HG03280 (cell line): ENCODE measurements at regions not wholly inside any gene's neighbourhood (a gene's known extent, or its start where the extent isn't known, plus 50 kb on each side); places are given as distances from the start of the nearest gene placed in this dataset.
"Not testable (repeated sequence)": the region's sequence is repeated elsewhere in the genome, so short reads cannot be mapped to it uniquely, and the experiment has no call there.

Source experiments
- ATAC-seq: cut with Tn5 transposase; IDR thresholded peaks from one replicate; pipeline ENCODE4 v1.9.1; 2021; ENCODE audit warnings: mild to moderate bottlenecking, moderate library complexity; ENCODE audit not compliant: unreplicated experiment

DNA sequence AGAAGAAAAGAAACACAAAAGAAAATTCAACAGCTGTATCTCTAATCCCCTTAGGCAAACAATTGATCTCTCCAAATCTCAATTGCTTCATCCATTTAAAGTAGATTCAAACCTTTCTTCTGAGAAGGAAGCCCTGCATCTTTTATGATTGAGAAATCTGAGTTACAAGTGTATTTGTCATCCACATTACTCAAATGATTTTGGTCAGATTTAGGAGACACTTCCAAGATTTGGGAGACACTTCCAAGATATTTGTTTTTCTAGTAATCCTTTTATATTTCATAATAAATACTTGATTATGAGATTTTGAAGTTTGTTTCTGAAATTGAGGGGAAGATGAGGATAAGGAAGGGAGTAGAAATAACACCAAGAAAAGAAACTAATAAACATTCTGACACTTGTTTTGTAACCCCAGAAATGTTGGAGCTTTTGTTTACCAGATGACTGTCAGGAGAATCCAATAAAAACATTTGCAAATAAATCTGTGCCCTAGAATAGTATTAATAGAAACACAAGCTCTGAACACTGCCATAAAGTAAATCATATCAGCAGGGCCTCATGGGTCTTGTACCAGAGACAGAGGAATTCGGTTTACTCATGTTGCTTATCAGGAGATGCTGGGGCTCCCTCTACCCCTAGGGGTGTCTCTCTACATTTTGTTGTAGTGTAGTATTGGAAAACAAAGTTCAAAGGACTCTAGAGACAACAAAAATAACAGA, 314.3 kb upstream of the NT5E start:
- ATAC-seq, result no peak

DNA sequence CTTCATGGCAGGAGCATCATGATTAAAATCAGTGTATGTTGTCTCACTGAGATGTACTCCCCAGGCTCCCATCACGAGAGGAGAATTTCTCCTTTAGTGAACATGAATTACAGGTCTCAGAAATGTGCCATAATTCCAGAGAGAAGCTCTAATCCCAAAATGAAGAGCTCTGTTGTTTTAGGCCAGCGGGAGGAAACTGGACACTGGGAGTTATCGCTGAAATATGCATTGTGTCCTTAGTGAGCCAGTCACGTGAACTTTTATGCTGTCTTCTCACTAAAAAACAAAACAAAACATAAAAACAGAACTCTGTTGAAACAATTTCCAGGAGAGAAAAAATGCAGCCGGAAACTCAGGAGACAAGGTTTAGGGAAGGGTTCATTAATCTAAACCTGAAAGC, 315.7 kb upstream of the NT5E start:
- ATAC-seq, result no peak

DNA sequence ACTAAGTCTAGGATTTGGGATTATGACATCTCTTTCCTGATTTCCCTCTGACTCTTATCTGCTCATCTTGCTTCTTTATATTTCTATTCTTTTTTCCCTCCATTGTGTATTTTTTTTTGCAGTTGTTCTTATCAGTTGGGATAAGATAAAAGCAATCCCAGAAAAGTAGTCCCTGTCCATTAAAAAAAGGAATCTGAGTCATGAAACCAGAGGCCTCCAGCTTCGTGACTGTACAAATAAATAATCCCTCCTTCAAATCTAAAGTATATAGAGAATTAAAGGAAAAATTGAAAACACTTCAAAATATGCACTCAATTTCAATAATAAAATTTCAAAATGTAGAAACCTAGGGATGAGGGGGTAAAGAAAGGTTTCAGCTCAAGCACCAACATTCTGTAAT, 317.8 kb upstream of the NT5E start:
- no peak for ATAC-seq

DNA sequence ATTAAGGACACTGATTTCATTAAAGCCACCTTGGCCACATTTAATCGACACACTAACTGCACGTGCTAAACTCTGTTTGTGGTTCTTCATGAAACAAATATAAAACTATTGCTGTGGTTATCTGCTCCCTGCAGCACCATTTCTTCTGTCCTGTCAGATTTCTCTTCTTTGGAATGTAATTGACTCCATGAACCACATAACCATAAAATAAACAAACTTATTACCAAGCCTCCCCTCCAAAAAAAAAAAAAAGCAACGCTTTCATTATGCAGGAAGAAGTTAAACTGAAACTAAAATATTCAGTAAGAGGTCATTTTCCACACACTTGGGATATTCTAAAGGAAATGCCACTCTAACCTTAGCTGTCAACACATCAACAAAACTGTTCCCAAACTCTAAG, 319.1 kb upstream of the NT5E start:
- ATAC-seq, result no peak

DNA sequence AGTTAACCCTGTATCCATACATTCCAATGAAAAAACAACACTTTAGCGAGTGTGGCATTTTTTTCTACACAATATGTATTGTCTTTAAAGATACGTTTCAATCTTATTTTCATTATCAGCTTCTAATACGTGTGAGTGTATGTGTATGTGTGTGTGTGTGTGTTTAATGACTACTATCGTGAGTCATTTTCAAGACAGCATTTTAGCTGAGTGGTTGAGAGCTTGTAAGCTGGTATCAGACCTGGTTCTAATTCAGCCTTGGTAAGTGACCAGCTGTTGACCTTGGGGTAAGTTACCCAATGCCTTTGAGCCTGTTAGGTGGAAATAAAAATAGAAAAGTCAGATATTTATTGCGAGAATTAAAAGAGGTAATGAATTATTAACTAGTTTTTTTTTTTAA, 320.0 kb upstream of the NT5E start:
- no peak for ATAC-seq

DNA sequence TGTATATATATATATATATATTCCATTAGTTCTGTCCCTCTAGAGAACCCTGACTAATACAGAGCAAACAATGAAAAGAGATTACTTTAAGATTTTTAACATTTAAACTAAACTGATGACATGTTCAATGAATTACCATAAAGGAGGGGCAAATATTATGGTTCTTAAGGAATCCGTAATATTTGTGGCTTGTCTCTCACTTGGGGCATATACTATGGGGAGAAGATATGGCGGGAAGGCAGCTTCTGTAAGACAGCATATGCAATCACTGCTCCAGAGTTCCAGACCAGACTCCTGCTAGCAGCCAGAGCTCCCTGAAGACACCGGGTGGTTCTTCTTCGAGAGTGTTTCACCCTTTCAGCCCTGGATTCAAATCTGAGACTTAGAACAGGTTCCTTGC, 321.1 kb upstream of the NT5E start:
- no peak for ATAC-seq

DNA sequence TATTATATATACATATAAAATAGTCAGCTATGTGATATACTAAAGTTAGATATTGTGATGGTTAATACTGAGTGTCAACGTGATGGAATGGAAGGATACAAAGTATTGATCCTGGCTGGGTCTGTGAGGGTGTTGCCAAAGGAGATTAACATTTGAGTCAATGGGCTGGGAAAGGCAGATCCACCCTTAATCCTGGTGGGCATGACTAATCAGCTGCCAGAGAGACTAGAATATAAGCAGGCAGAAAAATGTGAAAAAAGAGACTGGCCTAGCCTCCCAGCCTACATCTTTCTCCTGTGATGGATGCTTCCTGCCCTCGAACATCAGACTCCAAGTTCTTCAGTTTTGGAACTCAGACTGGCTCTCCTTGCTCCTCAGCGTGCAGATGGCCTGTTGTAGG, 321.6 kb upstream of the NT5E start:
- ATAC-seq, result not testable (repeated sequence)

DNA sequence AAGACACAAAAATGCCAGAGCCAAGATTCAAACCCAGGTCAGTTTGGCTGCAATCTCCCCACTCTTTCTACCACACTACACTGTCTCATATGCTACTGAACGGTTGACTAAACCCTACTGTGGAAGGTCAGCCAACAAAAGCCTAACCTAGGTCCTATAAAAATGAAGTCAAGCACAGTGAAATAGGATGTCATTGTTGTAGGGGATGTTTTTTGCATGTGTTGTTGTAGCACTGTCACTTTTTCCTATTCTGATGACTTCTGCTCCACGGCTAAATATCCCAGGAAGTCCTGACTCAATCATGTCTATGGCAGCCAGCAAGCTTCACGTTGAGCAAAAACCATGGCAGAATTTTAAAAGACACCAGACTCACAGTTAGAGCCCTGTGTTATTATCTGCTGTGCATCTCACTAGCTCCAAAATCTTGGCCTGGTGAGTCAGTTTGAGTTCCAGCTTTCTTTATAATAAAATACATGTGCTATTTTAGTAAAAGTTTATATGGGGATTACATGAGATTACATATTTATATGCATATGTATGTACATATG, 322.1 kb upstream of the NT5E start:
- ATAC-seq, result no peak

DNA sequence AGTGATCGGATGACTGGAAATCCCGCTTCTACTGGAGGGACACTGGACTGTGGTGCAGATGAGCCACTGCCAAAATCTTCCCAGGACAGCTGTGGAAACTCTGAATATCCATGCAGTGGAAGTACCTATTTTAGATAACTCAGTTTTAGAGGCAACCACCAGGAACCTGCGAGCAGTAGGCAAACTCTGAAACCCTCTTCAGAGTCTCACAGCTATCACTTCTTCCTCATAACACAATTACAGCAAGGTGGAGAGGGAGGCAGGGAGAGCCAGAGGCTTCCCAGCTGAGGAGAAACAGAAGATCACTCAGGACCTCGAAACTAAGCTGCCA, 322.8 kb upstream of the NT5E start:
- ATAC-seq, result no peak

DNA sequence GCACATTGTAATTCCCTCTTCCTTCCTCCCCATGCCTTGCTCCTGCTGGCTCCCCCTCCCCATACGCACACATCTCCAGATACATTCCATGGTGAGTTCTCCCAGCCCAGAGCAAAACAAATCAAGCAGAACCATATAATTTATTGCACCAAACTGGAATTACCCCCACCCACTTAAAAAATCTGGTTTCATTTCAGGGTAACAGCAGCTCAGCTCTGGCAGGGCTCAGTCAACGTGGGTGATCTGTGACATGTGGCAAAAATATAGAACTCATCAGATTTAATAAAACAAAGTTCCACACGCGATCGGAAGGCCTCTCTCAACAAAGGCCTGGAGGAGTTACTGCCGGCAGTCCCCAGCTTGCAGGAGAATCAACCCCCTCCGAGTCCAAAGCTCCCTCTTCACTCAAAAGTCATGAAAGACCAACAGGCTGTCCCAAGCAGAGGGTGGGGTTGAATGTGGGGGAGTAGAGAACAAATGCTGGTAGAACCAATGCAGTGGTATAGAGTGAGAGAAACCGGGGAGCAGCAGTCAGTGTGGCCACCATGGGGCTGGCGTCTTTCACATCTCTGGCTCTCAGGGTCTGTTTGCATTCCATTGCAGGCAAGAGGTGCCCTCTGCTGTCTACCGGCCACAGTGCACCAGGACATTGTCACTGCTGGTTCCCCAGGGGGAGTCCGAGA, 323.3 kb upstream of the NT5E start:
- ATAC-seq, result peak; percentile 81

DNA sequence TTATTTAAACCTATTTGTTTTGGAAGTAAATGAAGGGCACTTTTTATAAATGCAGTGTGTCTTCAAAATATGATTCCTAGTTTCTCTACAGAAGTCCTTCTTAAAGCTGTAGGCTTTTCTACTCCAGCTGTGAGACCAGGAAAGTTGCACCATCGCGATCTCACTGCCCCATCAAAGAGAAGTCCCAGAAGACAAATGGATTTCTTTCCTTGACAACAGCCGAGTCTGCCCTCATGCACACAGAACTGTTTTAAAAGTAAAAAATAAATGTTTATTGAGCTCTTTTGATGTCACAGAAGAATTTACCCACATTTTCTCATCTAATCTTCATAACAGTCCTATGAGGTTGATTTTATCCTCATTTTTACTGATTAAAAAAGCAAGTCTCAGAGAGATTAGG, 324.4 kb upstream of the NT5E start:
- ATAC-seq, result no peak

DNA sequence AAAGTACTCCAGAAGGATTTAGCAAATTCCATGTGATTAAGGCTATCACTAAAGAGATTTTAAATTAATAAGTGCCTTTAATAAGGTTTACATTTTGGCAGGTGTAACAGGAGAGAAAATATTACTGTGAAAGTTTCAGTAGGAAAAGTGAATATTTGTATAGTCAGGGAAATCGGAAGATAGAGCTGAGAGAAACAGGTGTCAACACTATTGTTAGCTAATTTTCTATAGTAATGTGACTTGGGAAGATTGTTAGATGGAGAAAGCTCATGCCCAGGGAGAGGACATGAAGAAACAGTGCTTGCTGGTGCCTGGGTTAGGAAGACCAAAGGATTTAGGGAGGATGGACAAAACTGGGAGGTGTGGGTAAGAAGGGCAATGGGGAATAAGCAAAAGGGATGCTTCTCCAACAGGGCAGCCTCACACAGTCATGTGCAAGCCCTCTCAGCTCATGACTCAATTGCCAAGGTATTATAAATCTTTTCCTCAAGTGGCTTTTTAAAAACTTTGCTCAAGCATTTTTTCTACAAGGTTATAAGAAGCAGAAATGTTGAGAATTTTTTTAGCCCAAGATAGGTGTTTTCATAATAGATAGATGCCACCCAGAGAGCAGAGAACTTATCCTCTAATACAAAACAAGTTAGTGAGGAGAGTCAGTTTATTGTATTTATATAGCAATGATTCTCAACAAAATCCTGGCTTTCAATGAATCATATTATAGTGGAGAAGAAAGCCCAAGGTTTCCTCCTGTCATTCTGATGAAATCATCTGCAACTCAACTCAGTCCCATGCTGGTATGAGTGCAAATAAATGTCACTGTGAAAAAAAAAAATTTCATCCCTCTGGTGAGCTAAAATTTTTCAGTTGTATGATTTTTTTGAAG, 325.2 kb upstream of the NT5E start:
- ATAC-seq, result no peak

DNA sequence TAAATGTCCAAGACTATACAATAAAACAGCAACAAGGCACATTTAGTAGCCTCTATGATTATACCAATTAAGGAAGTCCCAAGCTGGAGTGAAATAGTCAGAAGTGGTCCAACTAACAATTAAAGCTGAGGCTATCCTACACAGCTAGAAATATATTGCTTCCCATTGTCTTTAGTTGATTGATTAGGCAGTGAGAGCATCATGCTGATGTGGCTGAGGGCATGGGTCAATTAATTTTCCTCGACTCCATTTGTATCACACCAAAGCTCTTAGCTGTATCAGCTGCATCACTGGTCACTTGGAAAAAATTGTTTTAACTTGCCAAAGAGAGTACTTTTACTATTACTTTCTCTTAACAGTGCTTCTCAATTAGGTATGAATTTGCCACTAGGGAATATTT, 328.7 kb upstream of the NT5E start:
- ATAC-seq, result no peak

DNA sequence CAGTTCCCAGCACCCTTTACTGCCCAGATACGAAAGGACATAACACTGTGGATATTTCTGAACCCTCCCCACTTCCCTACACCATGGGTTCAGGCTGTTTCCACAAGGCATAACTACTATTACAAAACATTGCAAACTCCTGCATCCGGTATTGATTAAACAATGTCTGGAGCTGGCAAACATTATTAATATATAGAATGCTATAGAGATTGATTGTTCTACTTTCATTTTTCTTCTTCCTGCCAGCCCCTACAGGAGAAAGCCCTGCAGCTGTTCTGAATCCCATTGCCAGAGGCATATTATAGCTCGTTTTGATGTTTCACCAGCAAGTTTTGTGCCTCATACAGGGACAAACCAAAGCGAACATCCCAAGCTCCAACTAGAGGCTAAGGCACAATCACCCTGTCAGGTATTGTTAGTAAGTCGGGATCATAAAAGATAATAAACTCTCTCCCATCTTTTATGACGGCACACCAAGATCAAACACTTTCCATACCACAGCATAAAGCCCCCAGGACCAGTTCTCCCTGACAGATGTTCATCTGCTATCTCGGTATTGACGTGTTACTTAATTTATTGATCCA, 331.1 kb upstream of the NT5E start:
- ATAC-seq, result no peak

DNA sequence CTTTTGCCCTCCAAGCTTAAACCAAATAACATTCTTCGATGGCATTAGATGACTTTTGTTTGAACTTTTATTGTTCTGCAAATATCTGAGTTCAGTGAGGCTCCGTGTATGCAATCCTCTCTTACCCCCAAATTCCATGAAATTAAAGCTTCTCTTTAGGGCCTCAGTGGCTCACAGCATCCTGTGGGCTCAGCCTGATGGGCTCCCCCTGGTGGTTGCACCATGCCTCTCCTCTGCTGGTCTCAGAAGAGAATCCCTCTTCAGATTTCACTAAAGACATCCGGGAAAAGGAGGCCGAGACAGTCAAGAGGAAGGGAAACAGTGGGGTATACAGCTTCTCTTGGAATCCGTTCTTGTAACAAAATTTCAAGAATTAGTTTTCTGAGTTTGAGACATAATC, 331.6 kb upstream of the NT5E start:
- ATAC-seq, result no peak

DNA sequence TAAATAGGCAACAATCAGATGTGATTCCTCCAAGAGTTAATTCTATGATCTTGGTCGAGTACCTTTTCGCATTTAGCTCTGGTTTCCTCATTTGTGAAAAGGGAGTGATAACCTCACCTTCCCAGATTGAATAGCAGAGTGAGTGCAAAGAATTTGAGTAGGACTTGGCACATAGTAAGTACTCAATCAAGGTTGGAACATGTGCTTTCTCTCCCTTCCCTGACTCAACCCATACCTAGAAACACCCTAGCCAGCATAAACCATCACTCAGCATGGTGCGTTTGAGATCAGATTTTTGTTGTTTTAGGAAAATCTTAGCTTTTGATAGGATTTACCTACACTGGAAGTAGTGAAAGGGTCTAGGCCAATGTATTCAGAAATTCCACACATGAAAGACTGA, 333.4 kb upstream of the NT5E start:
- no peak for ATAC-seq

DNA sequence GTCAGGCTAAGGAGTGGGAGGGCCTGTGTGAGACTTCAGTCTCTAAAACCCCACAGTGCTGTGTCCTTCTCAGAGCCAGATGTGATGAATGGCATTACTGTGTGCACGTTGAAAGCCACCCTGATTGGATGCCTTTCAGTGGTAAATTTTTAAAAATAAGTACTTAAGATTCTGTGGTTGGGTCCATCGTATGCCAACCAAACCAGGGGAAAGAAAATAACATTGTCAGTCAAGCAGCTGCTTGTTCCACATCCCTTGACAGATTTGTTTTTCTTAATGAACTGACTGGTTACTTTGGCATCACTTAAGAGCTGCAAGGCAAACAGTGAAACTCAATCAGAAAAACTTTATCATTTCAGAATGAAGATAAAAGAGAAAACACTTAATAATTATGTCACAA, 334.0 kb upstream of the NT5E start:
- ATAC-seq, result no peak

DNA sequence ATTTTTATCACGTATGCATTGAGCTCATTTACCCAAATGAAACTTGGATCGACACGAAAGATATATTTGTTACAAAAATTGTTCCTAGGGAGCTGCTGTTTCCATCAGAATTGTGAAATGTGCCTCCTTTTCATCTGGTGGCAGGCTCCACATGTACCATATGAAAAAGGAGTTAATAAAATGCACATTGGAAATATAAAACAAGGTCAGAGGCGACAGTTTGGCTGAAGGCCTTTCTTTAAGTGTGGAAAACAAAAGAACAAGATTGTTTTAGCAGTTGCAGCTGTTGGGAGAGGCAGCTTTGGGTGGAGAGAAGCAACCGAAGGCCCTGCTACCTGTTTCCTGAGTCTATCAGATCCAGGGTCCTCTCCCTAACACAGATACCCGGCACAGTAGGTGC, 334.5 kb upstream of the NT5E start:
- no peak for ATAC-seq

DNA sequence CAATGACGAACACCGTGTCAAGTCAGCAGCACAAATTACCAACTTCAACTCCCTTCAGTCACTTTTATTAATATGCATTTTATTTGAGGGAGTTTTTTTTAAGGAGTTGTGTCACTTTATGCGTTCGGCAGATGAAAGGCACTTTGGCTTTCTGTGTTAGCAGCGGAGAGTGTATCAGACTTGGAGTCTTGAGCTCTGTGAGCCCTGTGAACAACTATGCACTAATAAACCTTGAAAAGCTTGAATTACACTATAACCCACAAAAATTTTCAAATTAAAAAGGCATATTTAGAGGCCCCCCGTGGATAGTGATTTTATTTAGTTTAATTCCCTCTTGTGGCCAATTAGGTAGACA, 335.3 kb upstream of the NT5E start:
- ATAC-seq, result no peak

DNA sequence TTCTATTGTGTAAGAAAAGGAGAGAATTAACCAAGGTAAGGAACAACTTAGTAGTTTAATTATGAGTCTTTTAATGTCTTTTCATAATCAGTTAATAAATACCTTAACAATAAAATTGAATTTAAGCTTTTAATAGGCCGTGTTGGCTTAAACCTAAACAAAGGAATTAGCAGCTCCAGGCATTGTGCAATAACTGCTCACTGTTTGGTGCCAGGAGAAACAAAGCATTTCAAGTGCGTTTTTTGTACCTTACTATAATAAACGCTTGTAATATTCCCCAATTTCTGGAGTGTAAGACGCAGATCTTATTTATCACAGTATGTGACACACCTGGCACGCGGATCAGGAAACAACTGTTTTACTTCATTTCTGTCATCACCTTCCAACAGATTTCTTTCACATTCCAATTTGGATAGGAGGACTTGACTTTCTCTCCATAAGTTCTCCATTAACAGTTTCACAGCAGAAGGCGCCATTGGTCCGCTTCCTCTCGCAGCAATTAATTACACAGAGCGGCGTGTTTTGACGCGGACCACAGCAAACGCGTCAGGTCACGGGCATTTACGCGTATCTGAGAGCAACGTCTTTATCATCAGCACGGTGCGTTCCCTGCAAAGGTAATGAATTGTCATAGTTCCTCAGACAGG, 335.8 kb upstream of the NT5E start:
- no peak for ATAC-seq

DNA sequence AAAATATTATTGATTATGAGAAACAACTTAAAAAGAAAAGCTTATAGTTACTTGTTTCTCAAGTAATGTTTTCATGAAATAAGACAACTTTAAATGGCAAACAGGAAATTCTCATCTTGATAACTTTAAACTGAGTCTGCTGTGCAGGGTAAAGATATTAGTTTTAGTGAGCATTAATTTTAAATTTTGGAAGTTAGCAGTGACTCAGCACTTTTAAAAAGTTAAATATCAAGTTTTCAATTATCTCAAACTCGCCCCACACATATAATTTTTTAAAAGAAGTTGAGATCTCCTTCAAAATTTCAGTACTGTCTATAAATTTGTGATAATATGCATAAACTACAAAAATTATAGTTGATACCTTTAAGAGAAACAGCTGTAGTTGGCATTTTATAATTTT, 337.3 kb upstream of the NT5E start:
- ATAC-seq, result no peak
